OCI-M2 (cell line): ENCODE measurements at regions not wholly inside any gene's neighbourhood (a gene's known extent, or its start where the extent isn't known, plus 50 kb on each side); places are given as distances from the start of the nearest gene placed in this dataset.
"Not testable (repeated sequence)": the region's sequence is repeated elsewhere in the genome, so short reads cannot be mapped to it uniquely, and the experiment has no call there.

Experiments used
- DNase-seq: peaks from one replicate; lab custom pipeline; 2025; ENCODE audit not compliant: unreplicated experiment; lab: John Stamatoyannopoulos, UW

- DNase-seq: no peak
These were observed 1379.9 kb downstream of the EFNA5 start for GRCh38 chr5:106290841-106291240.

- DNase-seq: no peak
These were observed 1381.8 kb downstream of the EFNA5 start for GRCh38 chr5:106288979-106289378.

GRCh38 chr5:106277540-106278096, 1393.1 kb downstream of the EFNA5 start:
- DNase-seq: no peak

- no peak for DNase-seq
These were observed 1401.4 kb downstream of the EFNA5 start for GRCh38 chr5:106269252-106269843.

GRCh38 chr5:106267256-106267655, 1403.5 kb downstream of the EFNA5 start:
- no peak for DNase-seq

- no peak for DNase-seq
These were observed 1408.3 kb downstream of the EFNA5 start for GRCh38 chr5:106262395-106262794.

GRCh38 chr5:106259431-106260090, 1411.2 kb downstream of the EFNA5 start:
- not testable (repeated sequence) for DNase-seq

GRCh38 chr5:106258591-106259125, 1412.1 kb downstream of the EFNA5 start:
- no peak for DNase-seq

- DNase-seq: no peak
These were observed 1416.0 kb downstream of the EFNA5 start for GRCh38 chr5:106254784-106255183.

- not testable (repeated sequence) for DNase-seq
These were observed 1424.5 kb downstream of the EFNA5 start for GRCh38 chr5:106246044-106246745.

GRCh38 chr5:106241409-106241808, 1429.3 kb downstream of the EFNA5 start:
- no peak for DNase-seq

- DNase-seq: no peak
These were observed 1464.7 kb downstream of the EFNA5 start for GRCh38 chr5:106205916-106206571.

- no peak for DNase-seq
These were observed 1468.7 kb downstream of the EFNA5 start for GRCh38 chr5:106202035-106202434.

GRCh38 chr5:106200971-106201370, 1469.8 kb downstream of the EFNA5 start:
- DNase-seq: no peak

GRCh38 chr5:106195679-106196474, 1474.9 kb downstream of the EFNA5 start:
- DNase-seq: no peak

- no peak for DNase-seq
These were observed 1481.5 kb downstream of the EFNA5 start for GRCh38 chr5:106189121-106189809.

- DNase-seq: no peak
These were observed 1485.1 kb downstream of the EFNA5 start for GRCh38 chr5:106185661-106186081.

- no peak for DNase-seq
These were observed 1495.8 kb downstream of the EFNA5 start for GRCh38 chr5:106174903-106175302.

GRCh38 chr5:106172681-106173532, 1497.8 kb downstream of the EFNA5 start:
- DNase-seq: no peak
